ENCODE measurements at regions not wholly inside any gene's neighbourhood (a gene's known extent, or its start where the extent isn't known, plus 50 kb on each side); places are given as distances from the start of the nearest gene placed in this dataset.
A peak's percentile ranks its signal among the peaks of the same experiment; 100 is the strongest.
"Not testable (repeated sequence)": the region's sequence is repeated elsewhere in the genome, so short reads cannot be mapped to it uniquely, and the experiment has no call there.

DNA sequence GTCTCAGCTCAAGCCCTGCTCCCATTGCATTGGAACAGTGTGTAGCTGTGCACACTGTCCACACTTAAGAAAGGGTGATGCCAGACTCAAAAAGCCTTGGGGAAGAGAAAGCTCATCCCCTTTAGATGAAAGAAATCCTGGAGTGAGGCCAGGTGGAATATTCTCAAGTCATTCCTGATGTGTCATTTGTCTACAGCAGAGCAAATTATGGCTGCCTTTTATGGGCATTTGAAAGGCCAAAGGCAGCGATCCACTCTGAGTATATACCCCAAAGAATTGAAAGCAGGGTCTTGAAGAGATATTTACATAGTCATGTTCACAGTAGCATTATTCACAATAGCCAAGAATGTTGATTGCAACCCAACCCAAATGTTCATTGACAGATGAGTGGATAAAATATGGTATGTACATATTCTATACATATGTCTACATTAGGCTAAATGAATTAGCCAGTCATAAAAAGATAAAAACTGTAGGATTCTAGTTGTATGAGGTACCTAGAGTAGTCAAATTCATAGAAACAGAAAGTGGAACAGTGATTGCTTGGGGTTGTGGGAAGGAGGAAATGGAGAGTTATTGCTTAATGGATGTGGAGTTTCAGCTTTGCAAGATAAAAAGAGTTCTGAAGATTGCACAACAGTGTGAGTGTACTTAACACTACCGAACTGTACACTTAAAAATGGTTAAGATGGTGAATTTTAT lies 214.9 kb downstream of the KCNRG start:
- H4K20me1 ChIP-seq (ENCODE audit: insufficient read depth) = no peaks in the 10 kb centered on the region
- H2AFZ ChIP-seq = no peak overlapping the region
- no peaks in the 10 kb centered on the region for H3K36me3 ChIP-seq (ENCODE audit: low read depth)
- no peak overlapping the region for H3K4me2 ChIP-seq
- no peak overlapping the region for H3K4me3 ChIP-seq
- no peaks in the 10 kb centered on the region for H3K9me2 ChIP-seq (ENCODE audit: insufficient read depth)
- H3F3A ChIP-seq (ENCODE audit: insufficient read depth, low read depth) = no peaks in the 10 kb centered on the region
- DNase-seq = peak in 1 of 2 experiments; percentile 54
- H3K9me3 ChIP-seq (ENCODE audit: insufficient read depth, low read depth) = peaks cover 3% of the 10 kb centered on the region; the same call in 1 of the 2 replicates
- TF ChIP-seq, protein P1, sequence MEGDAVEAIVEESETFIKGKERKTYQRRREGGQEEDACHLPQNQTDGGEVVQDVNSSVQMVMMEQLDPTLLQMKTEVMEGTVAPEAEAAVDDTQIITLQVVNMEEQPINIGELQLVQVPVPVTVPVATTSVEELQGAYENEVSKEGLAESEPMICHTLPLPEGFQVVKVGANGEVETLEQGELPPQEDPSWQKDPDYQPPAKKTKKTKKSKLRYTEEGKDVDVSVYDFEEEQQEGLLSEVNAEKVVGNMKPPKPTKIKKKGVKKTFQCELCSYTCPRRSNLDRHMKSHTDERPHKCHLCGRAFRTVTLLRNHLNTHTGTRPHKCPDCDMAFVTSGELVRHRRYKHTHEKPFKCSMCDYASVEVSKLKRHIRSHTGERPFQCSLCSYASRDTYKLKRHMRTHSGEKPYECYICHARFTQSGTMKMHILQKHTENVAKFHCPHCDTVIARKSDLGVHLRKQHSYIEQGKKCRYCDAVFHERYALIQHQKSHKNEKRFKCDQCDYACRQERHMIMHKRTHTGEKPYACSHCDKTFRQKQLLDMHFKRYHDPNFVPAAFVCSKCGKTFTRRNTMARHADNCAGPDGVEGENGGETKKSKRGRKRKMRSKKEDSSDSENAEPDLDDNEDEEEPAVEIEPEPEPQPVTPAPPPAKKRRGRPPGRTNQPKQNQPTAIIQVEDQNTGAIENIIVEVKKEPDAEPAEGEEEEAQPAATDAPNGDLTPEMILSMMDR (conservative IDR thresholded peaks at IDR 0.05) = no peak
- TF ChIP-seq EZH2 (IDR thresholded peaks at IDR 0.05; ENCODE audit: low read depth) = no peak
- POLR2A ChIA-PET (ENCODE audit: unreplicated experiment) = no interaction called here
- no peaks in the 10 kb centered on the region for H3K79me2 ChIP-seq (ENCODE audit: low read depth)
- intact Hi-C loops (cut with micrococcal nuclease; ENCODE audit: unreplicated experiment) = no loop called here
- CTCF ChIA-PET = no interaction called here
- H3K4me1 ChIP-seq (replicated peaks; ENCODE audit: insufficient read depth) = no peaks in the 10 kb centered on the region
- H3K27me3 ChIP-seq (ENCODE audit: insufficient read depth, low read depth) = no peaks in the 10 kb centered on the region
- no TSS peak for BruUV-seq (replicated peaks)
- H3K27ac ChIP-seq = no peak overlapping the region

DNA sequence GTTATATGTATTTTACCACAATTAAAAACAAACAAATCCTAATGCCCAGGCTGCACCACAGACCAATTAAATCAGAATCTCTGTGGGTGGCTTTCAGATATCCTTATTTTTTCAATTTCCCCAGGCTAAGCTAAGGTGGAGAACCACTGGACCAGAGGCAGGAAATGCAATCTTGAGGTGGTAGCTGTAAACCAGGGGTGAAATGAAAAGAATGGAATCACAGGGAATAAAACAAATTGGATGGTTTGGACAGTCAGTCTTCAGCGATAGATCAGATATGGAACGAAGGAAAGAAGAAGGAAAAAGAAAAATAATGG lies 215.4 kb downstream of the KCNRG start:
- no peaks in the 10 kb centered on the region for H3F3A ChIP-seq (ENCODE audit: insufficient read depth, low read depth)
- H3K27me3 ChIP-seq (ENCODE audit: insufficient read depth, low read depth) = no peaks in the 10 kb centered on the region
- CTCF ChIA-PET = no interaction called here
- H3K4me3 ChIP-seq = no peak overlapping the region
- BruUV-seq (replicated peaks) = no TSS peak
- no peak overlapping the region for H3K4me2 ChIP-seq
- H3K9me2 ChIP-seq (ENCODE audit: insufficient read depth) = no peaks in the 10 kb centered on the region
- H3K36me3 ChIP-seq (ENCODE audit: low read depth) = no peaks in the 10 kb centered on the region
- no peak overlapping the region for H2AFZ ChIP-seq
- H3K79me2 ChIP-seq (ENCODE audit: low read depth) = no peaks in the 10 kb centered on the region
- TF ChIP-seq, protein P1 (conservative IDR thresholded peaks at IDR 0.05) = no peak
- no peak for TF ChIP-seq EZH2 (IDR thresholded peaks at IDR 0.05; ENCODE audit: low read depth)
- POLR2A ChIA-PET (ENCODE audit: unreplicated experiment) = no interaction called here
- intact Hi-C loops (cut with micrococcal nuclease; ENCODE audit: unreplicated experiment) = no loop called here
- no peak for DNase-seq
- no peak overlapping the region for H3K27ac ChIP-seq
- no peaks in the 10 kb centered on the region for H3K4me1 ChIP-seq (replicated peaks; ENCODE audit: insufficient read depth)
- peaks cover 3% of the 10 kb centered on the region; the same call in 1 of the 2 replicates for H3K9me3 ChIP-seq (ENCODE audit: insufficient read depth, low read depth)
- no peaks in the 10 kb centered on the region for H4K20me1 ChIP-seq (ENCODE audit: insufficient read depth)

DNA sequence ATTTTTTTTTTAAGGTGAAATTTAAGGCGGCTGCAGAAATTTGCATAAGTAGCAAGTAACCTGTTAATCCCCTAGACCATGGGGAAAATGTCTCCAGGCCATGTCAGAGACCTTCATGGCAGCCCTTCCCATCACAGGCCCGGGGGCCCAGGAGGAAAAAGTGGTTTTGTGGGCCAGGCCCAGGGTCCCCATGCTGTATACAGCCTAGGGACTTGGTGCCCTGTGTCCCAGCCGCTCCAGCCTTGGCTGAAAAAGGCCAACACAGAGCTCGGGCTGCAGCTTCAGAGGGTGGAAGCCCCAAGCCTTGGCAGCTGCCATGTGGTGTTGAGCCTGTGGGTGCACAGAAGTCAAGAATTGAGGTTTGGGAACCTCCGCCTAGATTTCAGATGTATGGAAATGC lies 218.3 kb downstream of the KCNRG start:
- H3K27ac ChIP-seq; intact Hi-C loops (cut with micrococcal nuclease; ENCODE audit: unreplicated experiment); H2AFZ ChIP-seq; H3K9me3 ChIP-seq (ENCODE audit: insufficient read depth, low read depth); BruUV-seq (replicated peaks); POLR2A ChIA-PET (ENCODE audit: unreplicated experiment); CTCF ChIA-PET; H3K79me2 ChIP-seq (ENCODE audit: low read depth); H3F3A ChIP-seq (ENCODE audit: insufficient read depth, low read depth); H3K4me3 ChIP-seq; H4K20me1 ChIP-seq (ENCODE audit: insufficient read depth); DNase-seq; H3K36me3 ChIP-seq (ENCODE audit: low read depth); H3K9me2 ChIP-seq (ENCODE audit: insufficient read depth); H3K4me1 ChIP-seq (replicated peaks; ENCODE audit: insufficient read depth); H3K27me3 ChIP-seq (ENCODE audit: insufficient read depth, low read depth); H3K4me2 ChIP-seq: not testable (repeated sequence)

Measured in PC-9 (cell line).